GM23248 (cell line): ENCODE measurements at regions not wholly inside any gene's neighbourhood (a gene's known extent, or its start where the extent isn't known, plus 50 kb on each side); places are given as distances from the start of the nearest gene placed in this dataset.

Experiments used
- DNase-seq: peaks from one replicate; pipeline ENCODE4 v3.0.0-alpha.2; 2015
- H2AFZ ChIP-seq: fragments of 200-600 bp; sonication (generic); 2 replicates; pipeline ENCODE4 v1.6.1; 2016; ENCODE audit warnings: antibody characterized with exemption
- H3F3A ChIP-seq: fragments of 200-600 bp; sonication (generic); 2 replicates; pipeline ENCODE4 v1.6.1; 2016; ENCODE audit warnings: mild to moderate bottlenecking, antibody characterized with exemption, mixed run types; ENCODE audit not compliant: insufficient read depth
- H3K27ac ChIP-seq: fragments of 200-600 bp; sonication (generic); 2 replicates; pipeline ENCODE4 v1.5.1; 2016; ENCODE audit warnings: mild to moderate bottlenecking
- H3K27me3 ChIP-seq: fragments of 200-600 bp; sonication (generic); replicated peaks from 2 replicates; pipeline ENCODE4 v1.6.1; 2016; ENCODE audit warnings: mild to moderate bottlenecking; ENCODE audit not compliant: insufficient read depth
- H3K36me3 ChIP-seq: fragments of 200-600 bp; sonication (generic); 2 replicates; pipeline ENCODE4 v1.6.1; 2016; ENCODE audit warnings: low read depth, mild to moderate bottlenecking
- H3K4me1 ChIP-seq: fragments of 200-600 bp; sonication (generic); 2 replicates; pipeline ENCODE4 v1.6.1; 2016; ENCODE audit warnings: mild to moderate bottlenecking; ENCODE audit not compliant: insufficient read depth
- H3K4me2 ChIP-seq: fragments of 200-600 bp; sonication (generic); one replicate; pipeline ENCODE4 v1.6.1; 2016; ENCODE audit warnings: mild to moderate bottlenecking; ENCODE audit not compliant: unreplicated experiment
- H3K4me3 ChIP-seq: fragments of 200-600 bp; sonication (generic); 2 replicates; pipeline ENCODE4 v1.5.1; 2016; ENCODE audit warnings: mild to moderate bottlenecking
- H3K79me2 ChIP-seq: fragments of 200-600 bp; sonication (generic); 2 replicates; pipeline ENCODE4 v1.6.1; 2016; ENCODE audit warnings: mild to moderate bottlenecking; ENCODE audit not compliant: insufficient read depth
- H3K9ac ChIP-seq: fragments of 200-600 bp; sonication (generic); 2 replicates; pipeline ENCODE4 v1.6.1; 2016; ENCODE audit warnings: mild to moderate bottlenecking
- H3K9me2 ChIP-seq: fragments of 200-600 bp; sonication (generic); 2 replicates; pipeline ENCODE4 v1.6.1; 2016; ENCODE audit warnings: mixed run types, mild to moderate bottlenecking, moderate library complexity; ENCODE audit not compliant: insufficient read depth
- H3K9me3 ChIP-seq: fragments of 200-600 bp; sonication (generic); one replicate; pipeline ENCODE4 v1.6.1; 2017; ENCODE audit warnings: low read depth
- H4K20me1 ChIP-seq: fragments of 200-600 bp; sonication (generic); 2 replicates; pipeline ENCODE4 v1.6.0; 2016; ENCODE audit not compliant: insufficient read depth
- EZH2 ChIP-seq: fragments of 200-600 bp; sonication (generic); IDR thresholded peaks from 2 replicates; pipeline ENCODE4 v1.6.1; 2018; ENCODE audit warnings: antibody characterized with exemption, mild to moderate bottlenecking; ENCODE audit not compliant: insufficient read depth, poor library complexity, severe bottlenecking
- EZH2phosphoT487 ChIP-seq: fragments of 200-600 bp; sonication (generic); IDR thresholded peaks from 2 replicates; pipeline ENCODE4 v1.6.1; 2018; ENCODE audit warnings: antibody characterized with exemption, moderate library complexity, mild to moderate bottlenecking, low read depth; ENCODE audit not compliant: insufficient read depth
- WGBS, 2 experiments: methylation state at CpG; one replicate each; pipeline ENCODE4 v1.1.6; 2015 to 2017; ENCODE audit warnings: low lambda C conversion rate in 2 of 2, low coverage in 1 of 2; ENCODE audit errors: missing lambda C conversion rate in 2 of 2; 5-methylcytosine and 5-hydroxymethylcytosine counted together
- in situ Hi-C: fragments of 300-500 bp; cut with MboI; formaldehyde crosslinking; loops from 2 replicates; pipeline ENCODE4 v1.15.0; 2020

DNA sequence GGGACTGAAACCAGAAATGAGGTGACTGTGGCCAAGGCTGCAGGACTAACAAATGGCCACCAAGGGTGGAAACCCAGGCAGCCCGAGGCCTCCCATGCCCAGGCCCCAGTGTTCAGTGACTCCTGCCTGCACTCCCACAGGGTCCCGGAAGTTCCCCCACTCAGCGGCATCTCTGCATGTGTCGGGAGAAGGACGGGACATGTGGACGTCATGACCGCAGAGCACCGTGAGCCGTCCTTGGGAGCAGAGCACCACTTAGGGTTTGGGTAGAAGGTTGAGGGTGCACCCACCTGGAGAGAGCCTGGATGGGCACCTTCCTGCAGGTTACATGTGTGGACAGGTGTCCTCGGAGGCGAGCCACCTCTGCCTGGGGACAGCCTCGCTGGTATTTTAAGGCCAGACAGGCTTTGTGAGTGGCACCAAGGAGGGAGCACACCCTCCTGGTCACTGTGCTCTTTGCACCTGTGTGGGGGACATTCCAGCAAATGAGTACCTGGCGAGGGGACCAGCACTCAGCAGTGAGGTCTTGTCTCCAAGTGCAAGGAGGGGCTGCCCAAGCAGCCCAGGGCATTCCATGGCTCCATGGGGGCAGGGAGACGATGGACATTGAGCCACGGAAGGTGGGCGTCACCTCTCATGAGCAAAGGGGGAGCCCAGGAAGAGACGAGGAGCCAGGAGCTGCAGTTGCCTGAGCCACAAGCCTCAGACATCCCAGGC lies 95.3 kb upstream of the TCERG1L start:
- no peak overlapping the region for H3K4me3 ChIP-seq
- no peaks in the 10 kb centered on the region for H3K36me3 ChIP-seq
- H4K20me1 ChIP-seq: no peaks in the 10 kb centered on the region
- H3K27me3 ChIP-seq: no peaks in the 10 kb centered on the region
- H3K9me2 ChIP-seq: no peaks in the 10 kb centered on the region
- in situ Hi-C loops: no loop called here
- H3K9ac ChIP-seq: no peak overlapping the region
- H3K27ac ChIP-seq: no peak overlapping the region
- no peaks in the 10 kb centered on the region for H3F3A ChIP-seq
- no peak for TF ChIP-seq EZH2
- no peak for TF ChIP-seq EZH2phosphoT487
- no peak overlapping the region for H3K4me2 ChIP-seq
- H3K4me1 ChIP-seq: no peaks in the 10 kb centered on the region
- DNase-seq: no peak
- H3K9me3 ChIP-seq: no peaks in the 10 kb centered on the region
- no peak overlapping the region for H2AFZ ChIP-seq
- no peaks in the 10 kb centered on the region for H3K79me2 ChIP-seq
- WGBS, 2 experiments: 56 to 60% methylated on average over 17 of the region's 17 CpGs

DNA sequence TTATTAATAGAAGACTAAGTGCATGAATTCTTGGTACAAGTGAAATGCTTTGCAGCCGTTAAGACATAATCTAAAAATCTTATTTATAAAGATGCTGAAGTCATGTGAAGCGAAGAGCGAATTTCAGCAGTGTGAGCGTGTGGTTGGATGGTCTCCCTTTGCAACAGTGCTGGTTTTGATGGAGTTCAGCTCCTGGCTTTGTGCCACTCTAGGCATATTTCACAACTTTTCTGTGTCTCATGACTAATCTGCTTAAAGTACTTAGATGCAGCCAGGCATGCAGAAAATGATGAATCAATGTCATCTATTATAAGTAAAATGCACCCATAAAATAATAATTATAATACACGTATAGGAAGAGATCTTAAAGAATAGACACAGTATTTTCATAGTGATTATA lies 107.2 kb upstream of the TCERG1L start:
- Histone ChIP-seq H3K4me2 (no peak overlapping the region), H2AFZ (no peak overlapping the region), H3F3A (no peaks in the 10 kb centered on the region), H3K9me3 (no peaks in the 10 kb centered on the region), H3K36me3 (no peaks in the 10 kb centered on the region), H3K79me2 (no peaks in the 10 kb centered on the region), H3K27ac (no peak overlapping the region), H3K9ac (no peak overlapping the region), H3K4me3 (no peak overlapping the region), H3K27me3 (no peaks in the 10 kb centered on the region), H3K4me1 (no peaks in the 10 kb centered on the region), H3K9me2 (no peaks in the 10 kb centered on the region), H4K20me1 (no peaks in the 10 kb centered on the region)
- WGBS, 2 experiments: 17% methylated on average over 5 of the region's 5 CpGs
- DNase-seq: no peak
- no peak for TF ChIP-seq EZH2phosphoT487
- no peak for TF ChIP-seq EZH2
- in situ Hi-C loops: no loop called here

DNA sequence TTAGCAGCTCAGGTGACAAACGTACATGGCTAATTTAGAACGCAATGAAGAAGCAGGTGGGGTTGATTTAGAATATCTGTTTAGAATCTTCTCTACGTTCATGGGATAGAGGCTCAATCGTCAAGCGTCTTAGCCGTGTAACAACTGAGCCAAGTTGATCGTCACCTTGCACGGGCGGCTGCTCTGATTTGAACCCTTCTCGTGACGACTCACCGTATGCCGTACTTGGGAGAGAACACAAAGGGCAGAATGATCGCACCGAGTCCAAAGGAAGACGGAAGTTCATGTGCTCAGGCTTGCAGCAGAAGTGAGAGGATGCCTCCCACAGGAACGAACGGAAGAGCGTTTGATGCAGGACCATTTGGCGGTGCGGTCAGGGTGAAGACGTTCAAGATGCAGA lies 108.3 kb upstream of the TCERG1L start:
- Histone ChIP-seq H3K4me2 (no peak overlapping the region), H3K9me2 (no peaks in the 10 kb centered on the region), H3K27me3 (no peaks in the 10 kb centered on the region), H2AFZ (no peak overlapping the region), H3K4me3 (no peak overlapping the region), H3K36me3 (no peaks in the 10 kb centered on the region), H3K27ac (no peak overlapping the region), H3K9ac (no peak overlapping the region), H3K79me2 (no peaks in the 10 kb centered on the region), H3K9me3 (no peaks in the 10 kb centered on the region), H4K20me1 (no peaks in the 10 kb centered on the region), H3F3A (no peaks in the 10 kb centered on the region), H3K4me1 (no peaks in the 10 kb centered on the region)
- 66 to 69% methylated on average over 22 of the region's 22 CpGs for WGBS, 2 experiments
- no peak for DNase-seq
- TF ChIP-seq EZH2 (no peak), EZH2phosphoT487 (no peak)
- in situ Hi-C loops: no loop called here

DNA sequence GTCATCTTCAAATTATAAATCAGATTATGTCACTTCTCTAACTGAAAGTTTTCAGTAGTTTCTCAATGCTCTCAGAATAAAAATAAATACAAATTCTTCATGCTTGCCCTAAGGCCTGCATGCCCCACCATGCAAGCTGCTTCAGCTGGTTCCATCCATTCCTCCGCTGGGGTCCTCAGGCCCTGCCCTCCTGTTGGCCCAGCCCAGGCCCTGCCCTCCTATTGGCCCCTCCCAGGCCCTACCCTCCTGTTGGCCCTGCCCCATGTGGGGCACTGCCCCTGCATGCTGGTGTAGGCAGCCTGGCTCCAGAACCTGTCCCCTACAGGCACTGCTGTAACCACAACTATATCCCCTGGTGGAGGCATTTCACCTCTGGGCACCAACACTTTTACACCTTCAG lies 109.3 kb upstream of the TCERG1L start:
- no peak for DNase-seq
- WGBS, 2 experiments: 47% methylated on average over 1 of the region's 1 CpG; no CpG with 5 or more reads in 1 of the 2 experiments
- TF ChIP-seq EZH2phosphoT487 (no peak), EZH2 (no peak)

DNA sequence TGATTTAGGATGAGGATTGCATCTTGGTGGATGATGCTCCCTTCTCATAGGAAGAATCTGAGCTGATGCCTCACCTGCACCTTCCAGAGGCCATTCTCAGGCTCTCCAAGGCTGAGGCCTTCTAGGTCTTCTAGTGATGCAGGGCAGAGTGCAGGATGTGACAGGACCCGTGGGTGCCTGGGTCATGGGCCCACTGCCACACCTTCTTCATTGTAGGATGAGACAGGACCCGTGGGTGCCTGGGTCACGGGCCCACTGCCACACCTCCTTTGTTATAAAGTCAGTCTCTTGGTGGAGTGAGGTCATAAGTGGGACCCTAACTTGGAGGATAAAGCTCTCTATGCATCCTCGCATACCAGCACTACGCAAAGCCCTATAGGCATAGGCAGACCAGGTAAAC lies 109.9 kb upstream of the TCERG1L start:
- H3K27ac ChIP-seq: no peak overlapping the region
- in situ Hi-C loops: no loop called here
- H3K9ac ChIP-seq: no peak overlapping the region
- no peaks in the 10 kb centered on the region for H3K27me3 ChIP-seq
- H3K36me3 ChIP-seq: no peaks in the 10 kb centered on the region
- no peaks in the 10 kb centered on the region for H3K9me2 ChIP-seq
- H3K9me3 ChIP-seq: no peaks in the 10 kb centered on the region
- no peak overlapping the region for H2AFZ ChIP-seq
- TF ChIP-seq EZH2 (no peak), EZH2phosphoT487 (no peak)
- no peaks in the 10 kb centered on the region for H4K20me1 ChIP-seq
- H3K4me2 ChIP-seq: no peak overlapping the region
- no peak for DNase-seq
- 33 to 42% methylated on average over 5 of the region's 5 CpGs for WGBS, 2 experiments
- H3K4me3 ChIP-seq: no peak overlapping the region
- H3F3A ChIP-seq: no peaks in the 10 kb centered on the region
- H3K79me2 ChIP-seq: no peaks in the 10 kb centered on the region
- H3K4me1 ChIP-seq: no peaks in the 10 kb centered on the region

More for the DNA sequence above, 109.3 kb upstream of the TCERG1L start:
- Histone ChIP-seq H3K27ac (no peak overlapping the region), H3F3A (no peaks in the 10 kb centered on the region), H3K27me3 (no peaks in the 10 kb centered on the region), H4K20me1 (no peaks in the 10 kb centered on the region), H3K9me3 (no peaks in the 10 kb centered on the region), H3K4me1 (no peaks in the 10 kb centered on the region), H2AFZ (no peak overlapping the region), H3K9ac (no peak overlapping the region), H3K4me3 (no peak overlapping the region), H3K9me2 (no peaks in the 10 kb centered on the region), H3K79me2 (no peaks in the 10 kb centered on the region), H3K4me2 (no peak overlapping the region), H3K36me3 (no peaks in the 10 kb centered on the region)
- in situ Hi-C loops: no loop called here
